ACHN (cell line): ENCODE measurements at regions not wholly inside any gene's neighbourhood (a gene's known extent, or its start where the extent isn't known, plus 50 kb on each side); places are given as distances from the start of the nearest gene placed in this dataset.

ENCODE experiments used
- DNase-seq: peaks from one replicate; pipeline ENCODE4 v3.0.0-alpha.2; 2015
- in situ Hi-C: cut with HindIII; loops from 2 replicates; pipeline ENCODE4 v1.10.0; 2017; ENCODE audit warnings: low sequenced_read_pairs, low pct_ligation_motif_present, low pct_unique_long_range_greater_than_20kb

DNA sequence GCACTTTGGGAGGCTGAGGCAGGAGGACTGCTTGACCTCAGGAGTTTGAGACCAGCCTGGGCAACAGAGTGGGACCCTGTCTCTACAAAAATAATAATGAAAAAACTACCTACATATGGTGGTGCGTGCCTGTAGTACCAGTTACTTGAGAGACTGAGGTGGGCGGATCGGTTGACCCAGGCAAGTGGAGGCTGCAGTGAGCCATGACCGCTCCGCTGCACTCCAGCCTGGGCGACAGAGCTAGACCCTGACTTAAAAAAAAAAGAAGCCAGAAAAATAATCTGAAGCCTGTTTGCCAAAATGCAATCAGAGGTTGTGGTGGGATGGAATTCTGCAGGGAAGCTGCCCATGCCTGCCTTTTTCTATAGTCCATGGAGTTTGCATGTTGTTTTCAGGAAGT lies 50.4 kb upstream of the GGTA1 start:
- in situ Hi-C loops = loop anchor here (25.0 kb wide), 1 partner anchor 112 kb away; the partner anchor contains the start of gene DAB2IP
- DNase-seq = no peak

DNA sequence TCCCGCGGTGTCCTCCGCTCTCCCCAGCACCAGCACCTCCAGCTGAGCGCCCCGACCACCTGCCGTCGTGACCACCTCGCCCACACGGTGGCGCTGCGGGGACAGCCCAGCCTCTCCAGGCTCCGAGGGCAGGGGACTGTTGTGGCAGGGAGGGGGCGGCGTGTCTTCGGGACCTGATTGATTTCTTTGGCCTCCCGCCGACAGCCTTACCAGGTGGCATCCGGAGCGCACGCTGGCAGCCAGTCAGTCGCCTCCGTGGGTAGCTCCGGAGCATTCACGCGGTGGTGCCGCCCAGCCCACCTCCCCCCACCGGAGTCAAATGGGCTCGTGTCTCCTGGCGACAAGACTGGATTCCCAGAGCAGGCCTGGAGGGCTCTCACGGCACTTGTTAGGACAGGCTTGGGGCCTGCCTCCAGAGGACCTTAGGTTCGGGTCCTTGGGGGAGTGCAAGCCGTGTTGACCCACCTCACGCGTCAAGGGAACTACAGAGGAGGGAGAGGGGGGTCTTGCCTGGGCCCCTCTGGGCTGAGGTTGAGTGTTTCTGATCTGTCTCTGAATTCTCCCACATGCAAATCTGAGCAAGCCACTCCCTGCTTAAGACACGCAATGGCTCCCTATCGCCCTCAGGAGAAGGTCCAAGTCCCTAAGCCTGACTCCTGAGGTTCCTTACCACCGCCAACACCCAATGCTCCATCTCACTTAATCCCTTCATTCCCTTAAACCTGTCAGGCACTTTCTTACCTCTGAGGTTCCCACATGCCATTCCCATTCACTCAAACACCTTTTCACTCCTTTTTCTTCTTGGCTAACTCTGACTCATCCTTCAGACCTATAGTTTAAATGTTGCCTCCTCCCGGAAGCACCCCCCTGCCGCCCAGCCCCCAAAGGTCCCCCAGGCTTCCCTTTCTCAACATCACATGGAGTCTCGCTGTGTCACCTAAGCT lies 51.2 kb upstream of the GGTA1 start:
- DNase-seq = peak; percentile 58
- in situ Hi-C loops = loop anchor here (25.0 kb wide), 1 partner anchor 111 kb away; the partner anchor contains the start of gene DAB2IP

DNA sequence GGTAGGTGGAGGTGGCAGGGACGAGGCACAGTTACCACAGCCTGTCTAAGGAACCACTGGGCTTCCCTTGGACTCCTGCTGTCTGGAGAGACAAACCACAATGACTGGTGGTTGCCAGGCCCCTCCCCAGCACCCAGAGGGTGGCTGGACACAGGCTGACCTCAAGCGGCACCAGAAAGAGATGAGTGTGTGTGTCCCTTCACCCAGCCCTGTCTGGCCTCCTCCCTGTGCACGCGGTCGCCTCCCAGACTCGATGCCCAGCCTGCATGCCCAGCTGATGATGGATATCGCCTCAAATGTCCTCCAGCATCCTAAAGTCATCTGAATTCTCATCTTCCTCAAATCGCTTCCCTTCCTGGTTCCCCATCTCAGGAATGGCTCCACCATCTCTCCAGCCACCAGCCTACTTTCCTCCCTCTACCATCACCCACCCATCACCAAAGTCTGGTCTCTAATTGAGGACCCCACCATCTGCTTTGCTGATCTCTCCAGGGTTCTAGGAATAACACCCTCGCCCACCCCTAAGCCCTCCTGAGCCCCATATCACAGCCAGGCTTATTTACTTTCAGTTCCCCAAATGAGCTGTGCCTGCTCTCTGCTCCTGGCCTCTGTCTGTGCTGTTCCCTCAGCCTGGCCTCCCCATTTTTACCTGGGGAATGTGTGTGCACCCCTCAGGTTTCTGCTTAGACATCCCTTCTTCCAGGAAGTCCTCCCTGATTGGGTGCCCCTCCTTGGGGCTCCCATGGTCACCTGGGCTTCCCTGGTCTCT lies 52.5 kb upstream of the GGTA1 start:
- in situ Hi-C loops = loop anchor here (25.0 kb wide), 1 partner anchor 110 kb away; the partner anchor contains the start of gene DAB2IP
- no peak for DNase-seq

DNA sequence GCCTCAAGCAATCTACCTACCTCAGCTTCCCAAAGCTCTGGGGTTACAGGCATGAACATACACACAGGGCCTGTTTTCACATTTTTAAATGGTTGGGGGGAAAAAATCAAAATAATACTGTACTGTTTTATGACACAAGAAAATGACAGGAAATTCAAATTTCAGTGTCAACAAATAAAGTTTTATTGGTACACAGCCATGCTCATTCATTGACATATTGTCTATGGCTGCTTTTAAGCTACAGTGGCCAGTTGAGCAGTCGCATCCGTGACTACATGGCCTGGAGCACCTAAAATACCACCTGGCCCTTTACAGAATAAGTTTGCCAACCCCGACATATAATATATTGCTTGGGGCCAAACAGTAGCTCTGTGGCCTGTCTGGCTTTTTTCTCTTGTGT lies 56.4 kb upstream of the GGTA1 start:
- no peak for DNase-seq
- in situ Hi-C loops = loop anchor here (25.0 kb wide), 1 partner anchor 106 kb away; the partner anchor contains the start of gene DAB2IP

DNA sequence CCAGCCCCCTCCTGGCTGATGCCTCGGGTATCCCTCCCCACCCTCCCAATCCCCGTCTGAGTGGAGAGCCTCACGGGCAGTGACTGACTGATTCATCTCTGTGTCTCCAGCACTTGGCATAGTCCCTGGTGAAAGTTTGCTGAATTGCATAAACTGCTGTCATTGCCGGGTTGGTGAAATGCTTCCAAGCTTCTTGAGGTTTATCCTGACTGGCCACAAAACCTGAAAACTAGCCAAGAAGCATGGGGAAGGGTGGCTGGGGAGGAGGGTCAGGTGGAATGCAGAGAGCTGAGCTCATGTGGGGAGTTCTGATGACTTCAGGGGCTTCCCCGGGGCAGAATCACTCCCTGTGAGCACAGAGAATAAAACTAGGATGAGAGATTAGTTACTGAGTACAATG lies 56.9 kb upstream of the GGTA1 start:
- in situ Hi-C loops = loop anchor here (25.0 kb wide), 1 partner anchor 106 kb away; the partner anchor contains the start of gene DAB2IP
- DNase-seq = peak; percentile 94

DNA sequence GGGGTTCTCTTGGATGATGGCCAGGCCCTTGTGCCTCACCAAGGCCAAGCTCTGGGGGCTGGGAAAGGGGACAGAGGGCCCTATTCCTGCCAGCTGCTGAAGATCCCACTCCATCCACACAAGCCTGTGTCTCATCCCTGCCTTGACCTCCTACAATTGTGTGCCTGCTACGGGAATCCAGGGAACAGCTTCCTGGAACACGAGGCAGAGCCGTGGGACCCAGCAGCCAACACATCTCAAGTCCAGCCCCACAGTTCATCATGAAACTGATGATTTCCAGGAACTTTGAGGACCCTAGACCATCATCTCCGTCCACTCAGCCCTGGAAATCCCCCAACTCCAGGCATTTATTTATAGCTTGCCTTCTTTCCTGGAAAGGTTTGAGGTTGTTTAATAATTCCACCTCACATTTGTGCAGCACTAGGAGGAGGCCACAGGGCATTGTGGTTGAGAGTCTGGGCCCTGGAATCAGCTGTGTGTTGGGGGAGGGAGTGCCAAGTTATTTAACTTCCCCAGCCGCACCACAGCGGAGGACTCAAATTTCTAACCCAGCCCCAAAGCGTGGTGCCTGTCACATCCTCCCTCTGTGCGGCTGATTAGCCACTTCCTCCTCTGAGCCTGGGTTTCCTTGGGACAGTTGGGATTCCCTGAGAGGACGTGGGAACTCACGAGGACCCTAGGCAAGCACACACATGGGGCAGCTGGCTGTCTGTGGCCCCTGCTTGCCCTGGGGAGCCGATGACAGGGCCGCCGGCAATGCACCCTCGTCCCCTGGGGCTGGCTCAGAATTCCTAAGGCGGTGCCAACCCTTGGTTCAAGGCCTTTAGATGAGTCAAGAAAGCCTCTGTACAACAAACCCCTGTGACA lies 58.2 kb upstream of the GGTA1 start:
- in situ Hi-C loops = loop anchor here (25.0 kb wide), 1 partner anchor 104 kb away; the partner anchor contains the start of gene DAB2IP
- peak; percentile 48 for DNase-seq

DNA sequence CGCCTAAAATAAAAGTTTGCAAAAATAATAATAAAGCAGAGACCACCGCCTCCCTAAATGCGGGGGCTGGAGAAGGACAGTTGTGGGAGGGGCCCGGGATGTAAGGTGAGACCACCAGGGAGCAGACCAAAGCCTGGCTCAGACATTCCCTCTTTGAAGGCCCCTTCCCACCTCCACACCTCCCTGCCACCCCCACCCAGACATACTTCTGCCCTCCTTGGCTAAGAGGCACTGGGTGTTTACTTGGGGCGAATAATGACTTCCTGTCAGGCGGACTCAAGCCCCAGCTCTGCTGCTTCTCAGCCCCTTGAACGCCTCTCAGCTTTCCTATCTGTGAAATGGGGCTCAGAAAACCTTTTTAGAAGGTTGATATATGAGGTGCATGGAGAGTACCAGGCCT lies 58.8 kb upstream of the GGTA1 start:
- in situ Hi-C loops = loop anchor here (25.0 kb wide), 1 partner anchor 104 kb away; the partner anchor contains the start of gene DAB2IP
- no peak for DNase-seq

DNA sequence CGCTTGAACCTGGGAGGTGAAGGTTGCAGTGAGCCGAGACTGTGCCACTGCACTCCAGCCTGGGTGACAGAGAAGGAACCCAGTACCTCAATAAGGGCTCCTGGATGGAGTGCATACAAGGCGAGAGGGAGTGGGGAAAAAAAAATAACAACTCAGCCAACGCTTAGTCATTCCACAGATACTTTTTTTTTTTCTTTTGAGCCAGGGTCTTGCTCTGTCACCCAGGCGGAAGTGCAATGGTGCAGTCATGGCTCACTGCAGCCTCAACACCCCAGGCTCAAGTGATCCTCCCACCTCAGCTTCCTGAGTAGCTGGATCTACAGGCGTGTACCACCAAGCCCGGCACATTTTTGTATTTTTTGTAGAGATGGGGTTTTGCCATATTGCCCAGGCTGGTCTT lies 59.5 kb upstream of the GGTA1 start:
- in situ Hi-C loops = loop anchor here (25.0 kb wide), 1 partner anchor 103 kb away; the partner anchor contains the start of gene DAB2IP
- DNase-seq = peak; percentile 40

DNA sequence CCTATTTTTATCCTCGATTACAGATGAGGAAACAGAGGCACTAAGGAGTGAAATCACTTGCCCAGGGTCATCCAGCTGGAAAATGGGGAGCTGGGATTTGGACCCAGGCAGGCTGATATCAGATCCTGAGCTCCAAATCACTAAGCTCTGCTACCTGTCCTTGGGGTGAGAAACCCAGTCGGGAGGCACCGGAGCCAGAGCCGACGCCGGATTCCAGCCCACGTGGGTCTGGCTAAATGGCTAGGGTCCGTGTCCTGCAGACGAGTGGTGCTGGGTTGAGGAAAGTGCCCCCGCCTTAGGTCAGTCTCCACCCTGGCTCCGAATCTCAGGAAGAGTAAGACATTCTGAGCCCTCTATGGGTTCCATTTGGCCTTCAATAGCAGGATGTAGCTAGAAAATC lies 61.3 kb upstream of the GGTA1 start:
- in situ Hi-C loops = loop anchor here (25.0 kb wide), 1 partner anchor 101 kb away; the partner anchor contains the start of gene DAB2IP
- no peak for DNase-seq

DNA sequence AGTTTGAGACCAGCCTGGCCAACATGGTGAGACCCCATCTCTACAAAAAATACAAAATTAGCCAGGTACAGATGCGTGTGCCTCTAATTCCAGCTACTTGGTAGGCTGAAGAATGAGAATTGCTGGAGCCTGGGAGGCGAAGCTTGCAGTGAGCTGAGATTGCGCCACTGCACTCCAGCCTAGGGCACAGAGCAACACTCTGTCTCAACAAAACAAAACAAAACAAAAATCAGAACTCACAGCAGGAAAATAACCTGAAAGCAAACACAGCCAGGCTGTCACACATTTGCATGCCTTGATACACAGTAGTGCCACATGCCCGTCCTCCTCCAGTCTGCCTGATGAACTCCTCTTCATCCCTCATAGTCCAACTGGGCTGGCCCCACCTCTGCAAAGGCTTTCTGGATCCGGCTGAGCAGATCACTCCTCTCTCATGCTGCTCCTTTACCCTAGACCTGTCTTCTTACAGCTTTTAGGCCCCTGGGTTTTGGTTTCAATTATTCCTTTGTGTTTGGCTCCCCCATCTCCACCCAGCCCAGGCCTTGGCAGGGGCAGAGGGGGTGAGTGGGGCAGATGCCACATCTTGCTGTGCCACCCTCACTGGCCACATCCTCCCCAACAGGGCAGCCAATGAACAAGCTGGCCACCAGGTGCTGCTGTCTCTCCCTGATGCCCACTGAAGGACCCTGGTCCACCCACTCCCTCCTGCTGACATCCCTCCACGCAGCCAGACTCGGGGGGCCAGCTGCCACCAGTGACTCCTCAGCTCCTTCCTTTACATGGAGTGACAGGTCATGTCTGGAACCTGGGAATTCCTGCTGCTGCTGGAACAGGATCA lies 62.0 kb upstream of the GGTA1 start:
- DNase-seq = no peak
- in situ Hi-C loops = loop anchor here (25.0 kb wide), 1 partner anchor 101 kb away; the partner anchor contains the start of gene DAB2IP

DNA sequence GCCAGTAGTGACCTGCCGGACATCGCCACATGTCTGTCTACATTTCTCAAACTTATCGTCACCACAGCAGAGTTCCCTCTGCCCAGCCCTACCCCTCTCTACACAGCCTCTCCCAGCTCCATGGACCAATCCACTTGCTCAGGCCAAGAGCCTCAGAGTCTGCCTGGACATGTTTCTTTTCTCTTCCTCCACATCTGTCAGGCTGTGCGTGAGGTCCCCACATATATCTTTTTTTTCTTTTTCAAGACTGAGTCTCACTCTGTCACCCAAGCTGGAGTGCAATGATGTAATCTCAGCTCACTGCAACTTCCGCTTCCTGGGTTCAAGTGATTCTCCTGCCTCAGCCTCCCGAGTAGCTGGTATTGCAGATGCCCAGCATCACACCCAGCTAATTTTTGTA lies 62.7 kb upstream of the GGTA1 start:
- in situ Hi-C loops = loop anchor here (25.0 kb wide), 1 partner anchor 100 kb away; the partner anchor contains the start of gene DAB2IP
- DNase-seq = no peak

DNA sequence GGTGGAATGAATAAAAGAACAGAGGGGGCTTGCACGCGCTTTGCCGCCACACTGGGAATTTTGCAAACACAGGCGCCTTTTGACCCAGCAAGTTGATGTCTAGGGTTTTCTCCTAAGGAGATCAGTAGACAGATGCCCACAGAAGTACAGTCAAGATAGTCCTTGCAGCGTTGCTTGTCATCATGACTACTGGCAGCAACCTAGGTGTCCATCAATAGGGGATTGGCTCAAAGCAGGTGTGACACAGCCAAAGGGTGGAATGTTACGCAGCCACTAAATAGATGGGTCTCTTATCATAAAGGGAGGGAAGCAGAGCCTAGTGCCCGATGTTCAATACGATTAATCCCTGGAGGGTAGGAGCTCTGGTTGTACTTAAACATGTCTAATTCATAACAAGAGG lies 63.8 kb upstream of the GGTA1 start:
- in situ Hi-C loops = loop anchor here (25.0 kb wide), 1 partner anchor 99 kb away; the partner anchor contains the start of gene DAB2IP
- DNase-seq = no peak

DNA sequence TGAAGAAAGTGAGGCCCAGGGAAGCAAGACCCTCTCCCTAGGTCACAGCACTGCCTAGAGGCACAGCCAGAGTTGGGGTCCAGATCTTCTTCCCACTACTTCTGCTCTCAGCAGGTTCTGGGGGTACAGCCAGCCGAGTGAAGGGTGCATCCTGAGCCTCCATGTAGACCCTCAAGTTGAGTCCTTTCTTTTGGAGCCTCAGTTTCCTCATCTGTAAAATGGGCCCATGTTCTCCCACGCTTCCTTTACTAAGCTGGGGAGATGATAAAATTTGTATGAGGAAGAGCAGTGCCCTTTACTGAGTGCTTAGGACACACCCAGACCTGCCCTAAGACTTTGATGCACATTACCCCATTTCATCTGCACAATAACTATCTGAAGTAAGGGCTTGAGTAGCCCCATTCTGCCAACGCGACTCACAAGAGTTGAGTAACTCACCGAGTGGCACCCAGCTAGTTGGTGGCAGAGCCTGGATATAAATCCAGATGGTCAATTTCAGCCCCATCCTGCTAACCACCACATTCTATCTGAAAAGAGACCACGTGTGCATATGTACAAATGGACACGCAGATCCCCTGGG lies 64.3 kb upstream of the GGTA1 start:
- in situ Hi-C loops = loop anchor here (25.0 kb wide), 1 partner anchor 98 kb away; the partner anchor contains the start of gene DAB2IP
- no peak for DNase-seq

DNA sequence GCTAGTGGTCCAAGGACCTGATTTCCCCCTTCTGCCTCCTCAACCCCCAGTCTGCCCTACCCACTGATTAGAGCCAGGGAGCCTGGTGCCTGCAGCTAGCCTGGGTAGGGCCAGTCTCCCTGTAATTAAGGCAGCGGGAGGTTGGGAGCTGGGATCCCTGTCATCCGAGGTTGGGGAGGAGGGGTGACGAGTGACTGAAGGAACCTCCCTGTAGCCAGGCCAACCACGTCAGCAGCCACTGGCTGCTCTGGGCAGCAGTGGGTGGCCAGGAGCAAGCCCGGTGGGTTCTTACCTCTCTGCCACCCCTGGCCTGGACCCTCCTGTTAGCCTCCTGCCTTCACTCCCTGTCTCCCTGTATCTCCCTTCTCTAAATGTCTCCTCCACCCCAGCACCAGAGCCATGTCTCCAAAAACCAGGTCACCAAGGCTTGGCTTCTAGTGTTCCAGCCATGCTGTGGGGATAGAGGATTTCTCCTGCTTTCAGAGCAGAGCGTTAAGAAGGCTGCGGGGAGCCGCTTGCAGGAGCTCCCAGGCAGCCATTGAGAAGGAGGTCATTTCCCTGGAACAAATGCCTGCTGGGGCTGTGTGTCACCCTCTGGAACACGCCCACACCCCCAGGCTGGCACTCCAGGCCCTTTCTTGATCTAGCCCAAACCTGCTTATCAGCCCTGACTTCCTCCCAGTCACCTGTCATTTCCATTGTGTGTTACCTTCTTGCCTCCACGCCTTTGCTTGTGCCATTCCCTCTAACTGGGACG lies 65.0 kb upstream of the GGTA1 start:
- in situ Hi-C loops = loop anchor here (25.0 kb wide), 1 partner anchor 98 kb away; the partner anchor contains the start of gene DAB2IP
- DNase-seq = no peak

DNA sequence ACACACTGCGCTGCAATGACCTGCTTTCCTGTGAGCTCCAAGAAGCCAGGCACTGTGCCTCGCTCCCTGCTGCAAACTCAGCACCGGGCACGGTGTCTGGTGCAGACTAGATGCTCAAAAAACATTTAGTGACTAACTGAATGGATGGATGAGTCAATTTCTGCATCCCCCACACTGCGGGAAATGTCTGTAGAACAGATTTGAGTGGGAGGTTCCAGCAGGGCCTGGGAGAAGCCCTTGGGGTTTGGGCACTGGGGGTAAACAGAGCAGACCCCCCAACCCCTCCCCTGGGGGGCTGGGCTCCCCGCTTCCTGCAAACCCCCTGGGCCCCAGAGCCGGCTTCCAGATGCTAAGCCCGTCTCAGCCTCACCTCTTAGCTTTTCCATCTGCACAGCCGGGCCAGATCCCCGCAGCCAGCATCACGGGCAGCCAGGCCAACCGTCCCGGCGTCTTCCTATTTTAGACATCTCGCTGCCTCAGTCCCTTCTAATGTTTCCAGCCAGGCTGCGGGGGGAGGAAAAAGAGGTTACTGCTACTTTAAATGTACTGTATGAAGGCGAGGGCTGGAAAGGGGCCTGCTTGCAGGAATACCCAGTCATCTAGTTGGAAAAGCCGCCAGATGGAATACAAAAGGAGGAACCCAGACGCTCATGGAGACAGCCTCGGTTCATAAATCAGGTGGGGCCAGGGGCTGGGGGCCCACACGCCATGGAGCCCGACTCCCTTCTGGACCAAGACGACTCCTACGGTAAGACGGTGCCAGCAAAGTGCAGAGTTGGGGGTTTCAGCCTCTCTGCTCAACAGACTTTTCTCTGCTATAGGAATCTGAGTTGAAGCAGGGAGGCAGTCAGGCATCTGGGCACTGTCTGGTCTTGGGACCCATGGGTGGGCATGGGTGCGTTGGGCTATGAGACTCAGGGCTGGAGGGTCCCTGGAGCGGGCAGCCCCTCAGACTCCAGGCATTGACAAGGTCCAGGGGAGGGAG lies 67.1 kb upstream of the GGTA1 start:
- no peak for DNase-seq
- in situ Hi-C loops = loop anchor here (25.0 kb wide), 1 partner anchor 96 kb away; the partner anchor contains the start of gene DAB2IP
